LNCaP clone FGC (cell line): ENCODE measurements at regions not wholly inside any gene's neighbourhood (a gene's known extent, or its start where the extent isn't known, plus 50 kb on each side); places are given as distances from the start of the nearest gene placed in this dataset.

ENCODE experiments used
- DNase-seq: peaks from one replicate; pipeline ENCODE4 v3.0.0-alpha.2; 2011; ENCODE audit warnings: low read depth
- H3K4me3 ChIP-seq: 2 replicates; pipeline ENCODE4 v1.5.1; 2011; ENCODE audit warnings: mild to moderate bottlenecking, low read depth, low read length, control low read depth
- TF ChIP-seq, protein P1 (sequence below): IDR thresholded peaks from 2 replicates; pipeline ENCODE4 v1.5.1; 2012; ENCODE audit warnings: mild to moderate bottlenecking; ENCODE audit not compliant: control insufficient read depth, insufficient read depth; ENCODE audit errors: extremely low read depth

DNA sequence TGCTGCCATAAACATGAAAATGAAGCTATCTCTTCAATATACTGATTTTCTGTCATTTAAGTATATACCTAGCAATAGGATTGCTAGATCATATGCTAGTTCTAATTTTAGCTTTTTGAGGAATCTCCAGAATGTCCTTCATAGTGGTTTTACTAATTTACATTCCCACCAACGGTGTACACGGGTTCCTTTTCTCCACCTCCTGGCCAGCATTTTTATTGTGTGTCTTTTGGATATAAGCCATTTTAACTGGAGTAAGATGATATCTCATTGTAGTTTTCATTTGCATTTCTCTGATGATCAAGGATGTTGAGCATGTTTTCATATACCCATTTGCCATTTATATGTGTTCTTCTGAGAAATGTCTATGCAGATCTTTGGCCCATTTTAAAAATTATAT lies 446.5 kb downstream of the GABRG2 start:
- TF ChIP-seq, protein P1, sequence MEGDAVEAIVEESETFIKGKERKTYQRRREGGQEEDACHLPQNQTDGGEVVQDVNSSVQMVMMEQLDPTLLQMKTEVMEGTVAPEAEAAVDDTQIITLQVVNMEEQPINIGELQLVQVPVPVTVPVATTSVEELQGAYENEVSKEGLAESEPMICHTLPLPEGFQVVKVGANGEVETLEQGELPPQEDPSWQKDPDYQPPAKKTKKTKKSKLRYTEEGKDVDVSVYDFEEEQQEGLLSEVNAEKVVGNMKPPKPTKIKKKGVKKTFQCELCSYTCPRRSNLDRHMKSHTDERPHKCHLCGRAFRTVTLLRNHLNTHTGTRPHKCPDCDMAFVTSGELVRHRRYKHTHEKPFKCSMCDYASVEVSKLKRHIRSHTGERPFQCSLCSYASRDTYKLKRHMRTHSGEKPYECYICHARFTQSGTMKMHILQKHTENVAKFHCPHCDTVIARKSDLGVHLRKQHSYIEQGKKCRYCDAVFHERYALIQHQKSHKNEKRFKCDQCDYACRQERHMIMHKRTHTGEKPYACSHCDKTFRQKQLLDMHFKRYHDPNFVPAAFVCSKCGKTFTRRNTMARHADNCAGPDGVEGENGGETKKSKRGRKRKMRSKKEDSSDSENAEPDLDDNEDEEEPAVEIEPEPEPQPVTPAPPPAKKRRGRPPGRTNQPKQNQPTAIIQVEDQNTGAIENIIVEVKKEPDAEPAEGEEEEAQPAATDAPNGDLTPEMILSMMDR: no peak
- DNase-seq: no peak

DNA sequence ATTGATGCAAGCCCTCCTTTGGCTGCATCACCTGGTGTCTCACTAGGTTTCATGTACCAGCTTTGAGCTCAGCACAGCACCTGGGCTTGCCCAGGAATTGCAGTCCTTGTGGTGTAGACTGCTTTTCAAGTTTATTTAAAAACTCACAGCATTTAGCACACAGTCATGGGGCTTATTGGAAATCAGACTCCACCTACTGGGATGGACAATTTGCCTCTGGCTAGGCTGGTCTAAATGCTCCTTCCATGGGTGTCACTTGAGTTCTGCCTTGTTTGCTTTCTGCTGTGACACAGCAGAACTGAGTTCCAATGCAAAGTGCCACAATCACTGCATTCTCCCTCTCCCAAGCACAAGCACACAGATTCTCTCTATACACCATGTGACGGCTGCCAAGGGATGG lies 453.3 kb downstream of the GABRG2 start:
- no peak overlapping the region for H3K4me3 ChIP-seq
- TF ChIP-seq, protein P1: no peak
- no peak for DNase-seq

More for the DNA sequence above, 446.5 kb downstream of the GABRG2 start:
- no peak overlapping the region for H3K4me3 ChIP-seq

DNA sequence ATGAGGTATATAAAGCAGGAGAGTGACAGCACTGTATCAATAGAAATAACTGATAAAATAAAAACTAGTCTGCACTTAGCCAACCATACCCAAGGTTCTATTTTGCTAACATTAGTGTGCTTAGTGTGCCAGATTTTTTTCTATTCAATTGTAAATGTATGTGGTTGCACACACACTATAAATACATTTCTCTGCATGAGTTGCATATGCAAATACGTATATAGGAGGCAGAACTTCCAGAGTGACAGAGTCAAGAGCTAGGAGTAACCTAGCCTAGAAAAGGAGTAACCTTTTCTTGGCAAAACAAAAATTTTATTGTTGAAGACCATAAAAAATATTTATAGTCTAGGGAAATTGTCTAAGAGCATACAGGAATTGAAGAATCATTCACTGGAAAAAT lies 461.6 kb downstream of the GABRG2 start:
- DNase-seq: no peak
- H3K4me3 ChIP-seq: no peak overlapping the region
- TF ChIP-seq, protein P1: no peak

DNA sequence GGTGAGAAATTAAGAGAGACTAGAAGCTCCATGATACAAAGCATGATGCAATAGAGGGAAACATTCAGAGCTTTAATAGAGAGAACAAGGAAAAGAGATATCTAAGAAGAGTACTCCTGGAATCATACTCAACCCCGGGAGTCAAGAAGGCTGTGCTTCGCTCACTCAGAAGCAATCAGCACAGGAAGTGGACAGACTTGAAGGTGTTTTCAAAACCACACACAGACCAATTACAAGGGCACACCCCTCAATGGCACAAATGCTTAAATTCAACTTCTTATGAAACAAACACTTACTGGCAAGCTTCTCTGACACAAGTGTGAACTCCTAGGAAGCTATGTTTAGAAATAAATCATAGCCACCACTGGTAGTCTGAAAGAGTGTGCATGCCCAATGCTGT lies 462.3 kb downstream of the GABRG2 start:
- TF ChIP-seq, protein P1: no peak
- no peak overlapping the region for H3K4me3 ChIP-seq
- DNase-seq: no peak

DNA sequence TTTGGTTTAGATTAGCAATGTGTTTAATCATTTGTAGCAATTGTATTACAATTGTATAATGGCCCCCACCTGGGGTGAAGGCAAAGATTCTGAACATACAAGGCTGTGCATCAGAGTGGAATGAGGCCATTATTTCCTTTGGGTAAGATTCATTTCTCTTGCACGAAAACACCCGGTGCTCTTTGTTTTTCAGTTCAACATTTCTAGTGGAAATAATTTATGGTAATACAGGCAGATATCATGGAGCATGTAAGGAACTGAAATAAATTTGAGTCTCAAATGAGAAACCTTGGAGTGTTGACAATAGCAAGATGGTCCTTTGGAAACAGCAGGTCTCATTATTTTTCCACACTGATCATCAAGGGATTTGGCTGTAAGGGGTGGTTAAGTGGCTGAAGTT lies 475.9 kb downstream of the GABRG2 start:
- DNase-seq: no peak
- no peak overlapping the region for H3K4me3 ChIP-seq
- TF ChIP-seq, protein P1: no peak

DNA sequence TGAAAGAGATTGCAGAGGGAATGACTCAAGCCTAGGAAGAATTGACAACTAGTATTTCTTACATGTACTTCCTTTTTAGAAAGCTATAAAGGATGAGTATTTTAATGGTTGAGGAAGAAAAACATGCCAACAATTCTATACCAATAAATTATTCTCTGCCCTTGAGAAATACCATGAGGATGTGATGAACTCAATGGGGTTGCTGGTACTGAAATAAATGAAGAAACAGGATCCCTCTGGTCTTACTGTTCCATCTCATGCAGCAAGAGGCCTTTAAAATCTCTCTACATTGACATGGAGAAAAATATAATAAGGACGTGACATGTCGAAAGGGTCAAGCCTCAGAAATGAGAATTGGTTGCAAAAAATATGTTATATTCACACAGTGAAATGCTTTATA lies 477.3 kb downstream of the GABRG2 start:
- H3K4me3 ChIP-seq: no peak overlapping the region
- TF ChIP-seq, protein P1: no peak
- no peak for DNase-seq

DNA sequence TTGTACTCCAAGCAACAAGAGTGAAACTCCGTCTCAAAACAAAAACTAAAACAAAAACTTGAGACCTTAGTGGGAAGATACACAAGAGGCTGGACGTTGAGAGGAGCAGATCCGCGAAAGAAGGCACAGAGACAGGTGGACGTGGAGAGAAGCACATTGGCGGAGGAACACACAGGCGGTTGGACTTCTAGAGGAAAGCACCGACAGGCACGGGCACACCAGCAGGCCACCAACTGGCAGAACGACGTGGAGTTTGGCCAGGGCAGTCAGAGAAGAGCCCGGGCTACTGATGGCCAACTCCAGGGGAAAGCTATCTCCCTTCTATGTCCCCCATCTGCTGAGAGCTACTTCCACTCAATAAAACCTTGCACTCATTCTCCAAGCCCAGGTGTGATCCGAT lies 482.7 kb downstream of the GABRG2 start:
- H3K4me3 ChIP-seq: no peak overlapping the region
- TF ChIP-seq, protein P1: no peak
- DNase-seq: no peak
